ENCODE measurements at regions not wholly inside any gene's neighbourhood (a gene's known extent, or its start where the extent isn't known, plus 50 kb on each side); places are given as distances from the start of the nearest gene placed in this dataset.

DNA sequence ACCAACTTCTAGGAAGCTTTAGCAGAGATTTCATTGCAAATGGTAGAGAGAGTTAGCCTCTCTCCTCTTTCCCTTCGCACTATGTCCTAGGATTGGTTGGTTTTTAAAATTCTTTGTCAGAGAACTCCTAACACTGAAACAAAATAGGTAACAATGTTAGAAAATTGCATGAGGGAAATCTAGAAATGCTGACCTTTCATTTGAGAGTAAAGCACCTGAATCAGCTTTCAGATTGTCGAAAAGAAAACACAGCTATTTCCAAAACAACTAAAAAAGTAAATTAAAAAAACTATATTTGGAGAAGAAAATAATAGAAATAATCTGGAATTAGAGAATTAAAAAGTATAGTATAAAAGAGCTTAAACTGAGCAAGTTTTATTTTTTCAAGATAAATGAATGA is 108.1 kb upstream of the GK2 start:
- no peak for TF ChIP-seq POLR2AphosphoS5 (IDR thresholded peaks at IDR 0.05)
- TF ChIP-seq CTCF (IDR thresholded peaks at IDR 0.05) = no peak
- no peak for TF ChIP-seq POLR2A (IDR thresholded peaks at IDR 0.05)

All from gastroesophageal sphincter (tissue), 3 donors.